GM23338 (cell line): ENCODE measurements at regions not wholly inside any gene's neighbourhood (a gene's known extent, or its start where the extent isn't known, plus 50 kb on each side); places are given as distances from the start of the nearest gene placed in this dataset.

Experiments used
- CTCF ChIP-seq, 2 experiments: fragments of 200-600 bp in 1 of 2; sonication (generic) in 1 of 2; conservative IDR thresholded peaks; 2 replicates each; pipeline versions ENCODE4 v1.5.1 to v1.6.1; 2016 to 2017; ENCODE audit warnings: antibody characterized with exemption in 2 of 2, low read depth in 2 of 2, mild to moderate bottlenecking in 2 of 2, moderate library complexity in 1 of 2
- ETS1 ChIP-seq: IDR thresholded peaks from 2 replicates; pipeline ENCODE4 v1.6.1; 2016; ENCODE audit warnings: antibody characterized with exemption
- EZH2 ChIP-seq: fragments of 200-600 bp; sonication (generic); IDR thresholded peaks from one replicate; pipeline ENCODE4 v1.8.0; 2017; ENCODE audit warnings: antibody characterized with exemption, mild to moderate bottlenecking, low read depth; ENCODE audit not compliant: unreplicated experiment

GRCh38 chr14:100450736-100451135, 127.6 kb downstream of the SLC25A47 start:
- no peak for TF ChIP-seq EZH2
- TF ChIP-seq CTCF (conservative IDR thresholded peaks at IDR 0.05; ENCODE audit: low read depth in 2 of 2): no peak
- no peak for TF ChIP-seq ETS1
